OCI-LY1 (cell line): ENCODE measurements at regions not wholly inside any gene's neighbourhood (a gene's known extent, or its start where the extent isn't known, plus 50 kb on each side); places are given as distances from the start of the nearest gene placed in this dataset.

Experiments used
- H2AFZ ChIP-seq: fragments of 200-600 bp; sonication (generic), shearing (Covaris generic); 2 replicates; pipeline ENCODE4 v1.6.0; 2014; ENCODE audit warnings: antibody characterized with exemption, mild to moderate bottlenecking, low read length
- H3F3A ChIP-seq: fragments of 200-600 bp; sonication (generic), shearing (Covaris generic); 2 replicates; pipeline ENCODE4 v1.6.0; 2014; ENCODE audit warnings: mild to moderate bottlenecking, antibody characterized with exemption, low read length, moderate library complexity; ENCODE audit not compliant: insufficient read depth
- H3K27ac ChIP-seq: fragments of 200-600 bp; sonication (generic); 2 replicates; pipeline ENCODE4 v1.5.1; 2014; ENCODE audit warnings: low read length, mixed run types, mild to moderate bottlenecking, low read depth; ENCODE audit not compliant: poor library complexity, severe bottlenecking
- H3K27me3 ChIP-seq: fragments of 200-600 bp; sonication (generic); 2 replicates; pipeline ENCODE4 v1.6.0; 2014; ENCODE audit warnings: antibody characterized with exemption, mild to moderate bottlenecking, low read length, moderate library complexity; ENCODE audit not compliant: insufficient read depth
- H3K36me3 ChIP-seq: fragments of 200-600 bp; sonication (generic); 2 replicates; pipeline ENCODE4 v1.6.1; 2014; ENCODE audit warnings: mild to moderate bottlenecking, antibody characterized with exemption, low read length, moderate library complexity, mixed read lengths; ENCODE audit not compliant: insufficient read depth
- H3K4me1 ChIP-seq: fragments of 200-600 bp; sonication (generic); 2 replicates; pipeline ENCODE4 v1.5.1; 2014; ENCODE audit warnings: mild to moderate bottlenecking, low read length, moderate library complexity; ENCODE audit not compliant: insufficient read depth, severe bottlenecking
- H3K4me2 ChIP-seq: fragments of 200-600 bp; sonication (generic), shearing (Covaris generic); 2 replicates; pipeline ENCODE4 v1.6.1; 2014; ENCODE audit warnings: low read length
- H3K4me3 ChIP-seq: fragments of 200-600 bp; sonication (generic); 2 replicates; pipeline ENCODE4 v1.5.1; 2014; ENCODE audit warnings: low read length, low read depth, mild to moderate bottlenecking, mixed read lengths; ENCODE audit not compliant: poor library complexity, severe bottlenecking
- H3K79me2 ChIP-seq: fragments of 200-600 bp; shearing (Covaris generic); 2 replicates; pipeline ENCODE4 v1.6.1; 2016; ENCODE audit warnings: mixed run types, low read length, mixed read lengths; ENCODE audit not compliant: insufficient read depth
- H3K9ac ChIP-seq: fragments of 200-600 bp; sonication (generic), shearing (Covaris generic); 2 replicates; pipeline ENCODE4 v1.6.1; 2014; ENCODE audit warnings: mild to moderate bottlenecking, low read length, mixed read lengths
- H3K9me2 ChIP-seq: fragments of 200-600 bp; sonication (generic), shearing (Covaris generic); 2 replicates; pipeline ENCODE4 v1.6.1; 2014; ENCODE audit warnings: low read depth, mild to moderate bottlenecking, low read length, mixed read lengths
- H3K9me3 ChIP-seq: fragments of 200-600 bp; shearing (Covaris generic); 2 replicates; pipeline ENCODE4 v1.6.1; 2014; ENCODE audit warnings: low read length, mixed read lengths
- H4K20me1 ChIP-seq: fragments of 200-600 bp; sonication (generic), shearing (Covaris generic); 2 replicates; pipeline ENCODE4 v1.6.0; 2016; ENCODE audit warnings: mild to moderate bottlenecking, low read length; ENCODE audit not compliant: insufficient read depth
- EZH2 ChIP-seq: fragments of 200-600 bp; sonication (generic), shearing (Covaris generic); IDR thresholded peaks from 2 replicates; pipeline ENCODE4 v1.8.0; 2017; ENCODE audit warnings: borderline replicate concordance, mixed run types, mild to moderate bottlenecking, antibody characterized with exemption, low read length, moderate library complexity, mixed read lengths
- TF ChIP-seq, protein P1 (sequence below): fragments of 200-600 bp; sonication (generic), shearing (Covaris generic); IDR thresholded peaks from 2 replicates; pipeline ENCODE4 v1.5.1; 2017; ENCODE audit warnings: mild to moderate bottlenecking, antibody characterized with exemption, low read length, moderate library complexity, mixed read lengths

DNA sequence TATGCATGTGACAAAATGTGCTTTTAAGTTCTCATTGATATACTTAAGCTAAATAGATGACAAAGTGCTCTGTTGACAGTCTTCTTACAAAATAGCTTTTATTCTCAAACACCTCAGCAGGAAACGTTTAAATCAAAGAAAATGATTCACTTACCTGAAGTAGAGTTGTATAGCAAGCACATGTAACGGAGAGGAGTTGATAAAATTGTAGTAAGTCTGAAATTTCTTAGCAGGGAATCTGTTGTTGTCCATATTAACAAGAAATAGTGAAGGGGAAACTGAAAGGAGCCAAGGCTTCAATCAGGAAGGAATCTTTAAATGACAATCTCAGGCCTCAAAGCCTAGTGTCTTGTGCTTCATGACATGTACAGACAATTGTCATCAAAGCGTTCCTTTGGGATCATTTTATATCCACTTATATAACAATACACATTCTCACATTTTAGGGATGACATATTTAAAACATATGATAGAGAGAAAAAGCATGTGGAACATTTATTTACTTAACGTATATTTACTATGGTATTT, 2010.2 kb upstream of the IGFBP7 start:
- Histone ChIP-seq H3K9ac (no peak overlapping the region), H3K4me3 (no peak overlapping the region), H3K79me2 (no peaks in the 10 kb centered on the region), H3F3A (no peaks in the 10 kb centered on the region), H3K27ac (no peak overlapping the region), H3K36me3 (no peaks in the 10 kb centered on the region), H2AFZ (no peak overlapping the region), H3K9me3 (no peaks in the 10 kb centered on the region), H3K9me2 (no peaks in the 10 kb centered on the region), H3K4me2 (no peak overlapping the region), H3K27me3 (no peaks in the 10 kb centered on the region), H4K20me1 (no peaks in the 10 kb centered on the region), H3K4me1 (no peaks in the 10 kb centered on the region)
- TF ChIP-seq, protein P1, sequence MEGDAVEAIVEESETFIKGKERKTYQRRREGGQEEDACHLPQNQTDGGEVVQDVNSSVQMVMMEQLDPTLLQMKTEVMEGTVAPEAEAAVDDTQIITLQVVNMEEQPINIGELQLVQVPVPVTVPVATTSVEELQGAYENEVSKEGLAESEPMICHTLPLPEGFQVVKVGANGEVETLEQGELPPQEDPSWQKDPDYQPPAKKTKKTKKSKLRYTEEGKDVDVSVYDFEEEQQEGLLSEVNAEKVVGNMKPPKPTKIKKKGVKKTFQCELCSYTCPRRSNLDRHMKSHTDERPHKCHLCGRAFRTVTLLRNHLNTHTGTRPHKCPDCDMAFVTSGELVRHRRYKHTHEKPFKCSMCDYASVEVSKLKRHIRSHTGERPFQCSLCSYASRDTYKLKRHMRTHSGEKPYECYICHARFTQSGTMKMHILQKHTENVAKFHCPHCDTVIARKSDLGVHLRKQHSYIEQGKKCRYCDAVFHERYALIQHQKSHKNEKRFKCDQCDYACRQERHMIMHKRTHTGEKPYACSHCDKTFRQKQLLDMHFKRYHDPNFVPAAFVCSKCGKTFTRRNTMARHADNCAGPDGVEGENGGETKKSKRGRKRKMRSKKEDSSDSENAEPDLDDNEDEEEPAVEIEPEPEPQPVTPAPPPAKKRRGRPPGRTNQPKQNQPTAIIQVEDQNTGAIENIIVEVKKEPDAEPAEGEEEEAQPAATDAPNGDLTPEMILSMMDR: no peak
- no peak for TF ChIP-seq EZH2

DNA sequence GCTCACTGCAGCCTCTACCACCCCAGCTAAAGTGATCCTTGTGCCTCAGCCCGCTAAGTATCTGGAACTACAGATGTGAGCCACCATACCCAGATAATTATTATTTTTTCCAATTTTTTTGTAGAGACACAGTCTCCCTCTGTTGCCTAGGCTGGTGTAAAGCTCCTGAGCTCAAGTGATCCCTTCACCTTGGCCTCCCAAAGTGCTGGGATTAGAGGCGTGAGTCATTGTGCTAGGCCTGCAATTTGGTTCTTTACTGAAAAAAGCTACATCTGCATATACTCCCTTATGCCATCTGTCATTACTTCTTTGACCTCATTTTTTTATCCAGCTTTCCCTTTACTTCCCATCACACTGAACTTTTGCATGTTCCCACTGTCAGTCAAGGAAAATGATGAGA, 2012.4 kb upstream of the IGFBP7 start:
- Histone ChIP-seq H3K4me3 (no peak overlapping the region), H3K27me3 (no peaks in the 10 kb centered on the region), H3K9me3 (no peaks in the 10 kb centered on the region), H4K20me1 (no peaks in the 10 kb centered on the region), H3F3A (no peaks in the 10 kb centered on the region), H3K79me2 (no peaks in the 10 kb centered on the region), H2AFZ (no peak overlapping the region), H3K27ac (no peak overlapping the region), H3K36me3 (no peaks in the 10 kb centered on the region), H3K4me1 (no peaks in the 10 kb centered on the region), H3K4me2 (no peak overlapping the region), H3K9me2 (no peaks in the 10 kb centered on the region), H3K9ac (no peak overlapping the region)
- no peak for TF ChIP-seq EZH2
- TF ChIP-seq, protein P1: no peak

DNA sequence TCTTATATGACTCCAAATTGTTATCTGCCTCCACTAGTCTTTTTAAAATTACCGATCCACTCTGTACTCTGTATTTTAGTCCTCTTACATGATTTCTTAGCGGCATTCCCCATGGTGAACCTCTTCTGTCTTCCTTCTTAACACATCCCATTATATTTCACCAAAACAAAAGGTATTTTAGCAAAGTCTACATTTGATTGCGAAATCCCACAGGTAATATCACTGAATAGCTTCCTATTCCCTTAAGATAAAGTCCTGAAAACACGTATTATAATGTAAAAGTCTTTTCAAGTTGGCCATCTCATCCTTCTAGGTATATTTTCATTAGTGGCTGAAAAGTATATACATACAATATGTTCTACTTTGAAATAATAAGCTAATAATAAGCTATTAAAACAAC, 2016.0 kb upstream of the IGFBP7 start:
- Histone ChIP-seq H3K4me1 (no peaks in the 10 kb centered on the region), H3K36me3 (no peaks in the 10 kb centered on the region), H3K9me3 (no peaks in the 10 kb centered on the region), H3K4me2 (no peak overlapping the region), H3K79me2 (no peaks in the 10 kb centered on the region), H3K4me3 (no peak overlapping the region), H3K27ac (no peak overlapping the region), H4K20me1 (no peaks in the 10 kb centered on the region), H3K27me3 (no peaks in the 10 kb centered on the region), H2AFZ (no peak overlapping the region), H3K9me2 (no peaks in the 10 kb centered on the region), H3F3A (no peaks in the 10 kb centered on the region), H3K9ac (no peak overlapping the region)
- no peak for TF ChIP-seq EZH2
- TF ChIP-seq, protein P1: no peak
